Upper lobe of left lung (tissue), 4 donors: ENCODE measurements at regions not wholly inside any gene's neighbourhood (a gene's known extent, or its start where the extent isn't known, plus 50 kb on each side); places are given as distances from the start of the nearest gene placed in this dataset.

Experiments
- CTCF ChIP-seq, 6 experiments: fragments of 450-650 bp in 4 of 6; fragments of 200-600 bp in 2 of 6; sonication (generic) in 2 of 6; IDR thresholded peaks; one replicate each; pipeline ENCODE4 v1.5.1; 2016 to 2019; ENCODE audit warnings: antibody characterized with exemption in 6 of 6
- POLR2A ChIP-seq, 4 donors: fragments of 450-650 bp; IDR thresholded peaks; one replicate each; pipeline ENCODE4 v1.5.1; 2016 to 2017; ENCODE audit warnings: antibody characterized with exemption in 4 of 4, mild to moderate bottlenecking in 2 of 4

- TF ChIP-seq CTCF (IDR thresholded peaks at IDR 0.05) (no peak), POLR2A (IDR thresholded peaks at IDR 0.05) (no peak)
These were observed 474.8 kb upstream of the PFKP start for GRCh38 chr10:2592360-2593160.
